Erythroblast (primary cell): ENCODE measurements at regions not wholly inside any gene's neighbourhood (a gene's known extent, or its start where the extent isn't known, plus 50 kb on each side); places are given as distances from the start of the nearest gene placed in this dataset.

Source experiments
- DNase-seq, 2 experiments: peaks; one replicate each; lab custom pipeline; 2025; lab: John Stamatoyannopoulos, UW
- GATA1 ChIP-seq: IDR thresholded peaks from 2 replicates; pipeline ENCODE4 v1.6.1; 2011; ENCODE audit warnings: low read depth, mild to moderate bottlenecking, control low read depth, low read length, moderate library complexity
- POLR2A ChIP-seq: IDR thresholded peaks from 2 replicates; pipeline ENCODE4 v1.6.1; 2011; ENCODE audit warnings: mild to moderate bottlenecking, low read length

GRCh38 chr9:23322392-23322791 is 503.6 kb downstream of the ELAVL2 start:
- no peak for DNase-seq
- TF ChIP-seq POLR2A, result no peak

- TF ChIP-seq POLR2A (no peak), GATA1 (no peak)
- no peak for DNase-seq
These were observed 501.5 kb downstream of the ELAVL2 start for GRCh38 chr9:23324511-23324910.

GRCh38 chr9:23326597-23326996 is 499.4 kb downstream of the ELAVL2 start:
- no peak for DNase-seq
- TF ChIP-seq GATA1, result no peak
- TF ChIP-seq POLR2A, result no peak

- DNase-seq, result no peak
- TF ChIP-seq POLR2A (no peak), GATA1 (no peak)
These were observed 484.7 kb downstream of the ELAVL2 start for GRCh38 chr9:23341346-23341745.

GRCh38 chr9:23342291-23342690 is 483.7 kb downstream of the ELAVL2 start:
- DNase-seq, result no peak
- TF ChIP-seq POLR2A (no peak), GATA1 (no peak)

GRCh38 chr9:23343226-23343625 is 482.8 kb downstream of the ELAVL2 start:
- no peak for DNase-seq
- no peak for TF ChIP-seq GATA1
- TF ChIP-seq POLR2A, result no peak

GRCh38 chr9:23361096-23361495 is 464.9 kb downstream of the ELAVL2 start:
- TF ChIP-seq GATA1, result no peak
- no peak for TF ChIP-seq POLR2A
- DNase-seq, result no peak

- TF ChIP-seq POLR2A (no peak), GATA1 (no peak)
- DNase-seq, result no peak
These were observed 453.3 kb downstream of the ELAVL2 start for GRCh38 chr9:23372703-23373102.

- no peak for TF ChIP-seq POLR2A
- TF ChIP-seq GATA1, result no peak
- no peak for DNase-seq
These were observed 450.5 kb downstream of the ELAVL2 start for GRCh38 chr9:23375511-23375910.

GRCh38 chr9:23379842-23380241 is 446.2 kb downstream of the ELAVL2 start:
- TF ChIP-seq POLR2A, result no peak
- no peak for TF ChIP-seq GATA1
- no peak for DNase-seq

GRCh38 chr9:23380821-23381220 is 445.2 kb downstream of the ELAVL2 start:
- no peak for TF ChIP-seq POLR2A
- TF ChIP-seq GATA1, result no peak
- no peak for DNase-seq

GRCh38 chr9:23382418-23382817 is 443.6 kb downstream of the ELAVL2 start:
- DNase-seq, result no peak
- no peak for TF ChIP-seq POLR2A
- no peak for TF ChIP-seq GATA1

- no peak for TF ChIP-seq POLR2A
- no peak for TF ChIP-seq GATA1
- DNase-seq, result no peak
These were observed 431.9 kb downstream of the ELAVL2 start for GRCh38 chr9:23394189-23394588.

- TF ChIP-seq GATA1 (no peak), POLR2A (no peak)
- DNase-seq, result no peak
These were observed 417.2 kb downstream of the ELAVL2 start for GRCh38 chr9:23408874-23409273.

- TF ChIP-seq POLR2A (no peak), GATA1 (no peak)
- no peak for DNase-seq
These were observed 414.0 kb downstream of the ELAVL2 start for GRCh38 chr9:23412046-23412445.

GRCh38 chr9:23412458-23412857 is 413.6 kb downstream of the ELAVL2 start:
- no peak for DNase-seq
- TF ChIP-seq POLR2A, result no peak
- no peak for TF ChIP-seq GATA1
